IMR-90 (cell line): ENCODE measurements at regions not wholly inside any gene's neighbourhood (a gene's known extent, or its start where the extent isn't known, plus 50 kb on each side); places are given as distances from the start of the nearest gene placed in this dataset.

Experiments
- ATAC-seq: fragments of 200-7000 bp; cut with Tn5 transposase; 2 replicates; pipeline ENCODE4 v1.9.1; 2020; ENCODE audit warnings: low read depth, mild to moderate bottlenecking, moderate library complexity
- BruUV-seq: library from RNA; stranded (reverse); fragments of 400-500 nt; replicated peaks from 2 replicates; lab custom pipeline; 2021; lab: Mats Ljungman, UMichigan
- CTCF ChIA-PET: fragments of 300-600 bp; formaldehyde crosslinking; extraction: SDS; loops from one replicate; lab custom pipeline; 2021; ENCODE audit warnings: antibody characterized with exemption; lab: Yijun Ruan, JAX
- POLR2A ChIA-PET: fragments of 300-600 bp; sonication (Branson Sonifier 250); formaldehyde crosslinking; loops from one replicate; lab custom pipeline; 2022; ENCODE audit warnings: antibody characterized with exemption; ENCODE audit not compliant: unreplicated experiment; lab: Charles Lee
- DNase-seq: peaks from one replicate; pipeline ENCODE4 v3.0.0; 2013
- H2AFZ ChIP-seq: replicated peaks from 2 replicates; pipeline ENCODE3; 2013; ENCODE audit warnings: low read length, mild to moderate bottlenecking; ENCODE audit not compliant: poor library complexity
- H2AK5ac ChIP-seq: 2 replicates; pipeline ENCODE4 v1.6.1; 2013; ENCODE audit warnings: low read depth, low read length, inconsistent platforms
- H2AK9ac ChIP-seq: replicated peaks from 2 replicates; pipeline ENCODE3; 2013; ENCODE audit warnings: mild to moderate bottlenecking, low read depth, low read length, moderate library complexity; ENCODE audit not compliant: poor library complexity
- H2BK120ac ChIP-seq: 2 replicates; pipeline ENCODE4 v1.6.1; 2013; ENCODE audit warnings: low read depth, low read length, inconsistent platforms
- H2BK15ac ChIP-seq: 3 replicates; pipeline ENCODE4 v1.6.1; 2013; ENCODE audit warnings: low read depth, low read length, inconsistent platforms
- H2BK20ac ChIP-seq: 2 replicates; pipeline ENCODE4 v1.6.1; 2013; ENCODE audit warnings: low read depth, mild to moderate bottlenecking, inconsistent platforms, low read length, moderate library complexity
- H2BK5ac ChIP-seq: 2 replicates; pipeline ENCODE4 v1.6.1; 2013; ENCODE audit warnings: mild to moderate bottlenecking, low read depth, low read length, inconsistent platforms; ENCODE audit not compliant: poor library complexity, severe bottlenecking
- H3K14ac ChIP-seq: replicated peaks from 2 replicates; pipeline ENCODE4 v1.6.1; 2013; ENCODE audit warnings: low read depth, low read length, inconsistent platforms
- H3K18ac ChIP-seq: 2 replicates; pipeline ENCODE4 v1.6.1; 2013; ENCODE audit warnings: low read depth, low read length, control low read depth
- H3K23ac ChIP-seq: 2 replicates; pipeline ENCODE4 v1.6.1; 2013; ENCODE audit warnings: low read depth, low read length, inconsistent platforms
- H3K27ac ChIP-seq: 2 replicates; pipeline ENCODE4 v1.5.1; 2013; ENCODE audit warnings: mild to moderate bottlenecking, control low read depth, low read length; ENCODE audit not compliant: insufficient read depth
- H3K27me3 ChIP-seq: 2 replicates; pipeline ENCODE4 v1.6.1; 2013; ENCODE audit warnings: low read length; ENCODE audit not compliant: control insufficient read depth, insufficient read depth
- H3K36me3 ChIP-seq: 2 replicates; pipeline ENCODE4 v1.6.1; 2013; ENCODE audit warnings: low read length, mixed read lengths; ENCODE audit not compliant: control insufficient read depth, insufficient read depth
- H3K4ac ChIP-seq: 2 replicates; pipeline ENCODE4 v1.6.1; 2013; ENCODE audit warnings: low read depth, low read length, inconsistent platforms
- H3K4me1 ChIP-seq: 2 replicates; pipeline ENCODE4 v1.6.1; 2013; ENCODE audit warnings: low read length, mixed read lengths; ENCODE audit not compliant: control insufficient read depth, insufficient read depth
- H3K4me2 ChIP-seq: 2 replicates; pipeline ENCODE4 v1.6.1; 2013; ENCODE audit warnings: low read depth, mild to moderate bottlenecking, control low read depth, low read length, moderate library complexity
- H3K4me3 ChIP-seq: 2 replicates; pipeline ENCODE4 v1.5.1; 2013; ENCODE audit warnings: low read depth, mild to moderate bottlenecking, control low read depth, low read length, moderate library complexity; ENCODE audit not compliant: insufficient read depth
- H3K56ac ChIP-seq: 2 replicates; pipeline ENCODE4 v1.6.1; 2013; ENCODE audit warnings: low read length, inconsistent platforms; ENCODE audit not compliant: insufficient read depth; ENCODE audit errors: extremely low read depth
- H3K79me1 ChIP-seq, 2 experiments: 2 replicates each; pipeline ENCODE4 v1.6.1; 2013; ENCODE audit warnings: low read length in 2 of 2, inconsistent platforms in 1 of 2, low read depth in 1 of 2
- H3K9ac ChIP-seq: 2 replicates; pipeline ENCODE4 v1.6.1; 2013; ENCODE audit warnings: low read depth, low read length, control low read depth
- H3K9me1 ChIP-seq: 2 replicates; pipeline ENCODE4 v1.6.1; 2013; ENCODE audit warnings: low read length, inconsistent platforms; ENCODE audit not compliant: insufficient read depth
- H3K9me3 ChIP-seq: 2 replicates; pipeline ENCODE4 v1.6.1; 2013; ENCODE audit warnings: low read length; ENCODE audit not compliant: control insufficient read depth, insufficient read depth
- H4K20me1 ChIP-seq: 2 replicates; pipeline ENCODE4 v1.6.1; 2013; ENCODE audit warnings: low read length, inconsistent platforms; ENCODE audit not compliant: insufficient read depth
- H4K5ac ChIP-seq: 2 replicates; pipeline ENCODE4 v1.6.1; 2013; ENCODE audit warnings: mild to moderate bottlenecking, low read depth, low read length, control low read depth
- H4K8ac ChIP-seq, 2 experiments: 2 replicates each; pipeline ENCODE4 v1.6.1; 2013; ENCODE audit warnings: low read depth in 2 of 2, low read length in 2 of 2, control low read depth in 1 of 2, inconsistent platforms in 1 of 2
- H4K91ac ChIP-seq: 2 replicates; pipeline ENCODE4 v1.6.1; 2013; ENCODE audit warnings: low read depth, low read length, inconsistent platforms; ENCODE audit not compliant: insufficient read depth
- CTCF ChIP-seq: conservative IDR thresholded peaks from 2 replicates; pipeline ENCODE4 v1.5.1; 2012; ENCODE audit warnings: mild to moderate bottlenecking, low read depth, low read length, improper control_type of control experiment
- USF2 ChIP-seq: fragments of 150-350 bp; IDR thresholded peaks from 2 replicates; pipeline ENCODE4 v1.6.1; 2017; ENCODE audit warnings: mild to moderate bottlenecking, antibody characterized with exemption, low read length, low read depth
- WGBS, 2 experiments: methylation state at CpG; one replicate each; pipeline versions ENCODE4 v1.1.5 to v1.1.7; 2013; ENCODE audit warnings: missing lambda C conversion rate in 2 of 2; ENCODE audit not compliant: insufficient read length in 1 of 2; ENCODE audit errors: extremely low coverage in 2 of 2; 5-methylcytosine and 5-hydroxymethylcytosine counted together
- dilution Hi-C: fragments of 300-500 bp; cut with HindIII; formaldehyde crosslinking; loops from one replicate; pipeline ENCODE4 v1.14.3; 2018; ENCODE audit warnings: low sequenced_read_pairs; ENCODE audit not compliant: unreplicated experiment
- in situ Hi-C: fragments of 300-500 bp; cut with MboI; formaldehyde crosslinking; loops from 3 replicates; pipeline ENCODE4 v1.14.3; 2019; ENCODE audit warnings: low sequenced_read_pairs, inconsistent platforms, mixed read lengths
- intact Hi-C: fragments of 100-400 bp; cut with micrococcal nuclease; formaldehyde crosslinking; loops from 2 replicates; pipeline ENCODE4 v1.10.0; 2022

GRCh38 chr20:50368813-50369224 is 141.4 kb upstream of the PTPN1 start:
- 0 out of 2 replicates have a peak, but pooled peaks cover under 1% of the 10 kb centered on the region for H3K9me1 ChIP-seq
- dilution Hi-C loops: no loop called here

More at GRCh38 chr20:50368813-50369224, 141.4 kb upstream of the PTPN1 start:
- Histone ChIP-seq H3K4me1 (peaks cover 7% of the 10 kb centered on the region), H3K9me3 (no peaks in the 10 kb centered on the region), H3K18ac (peak overlapping the region; percentile 37), H2AK5ac (peak overlapping the region; percentile 10; the same call in 1 of the 2 replicates), H2BK15ac (0 out of 3 replicates have a peak overlapping the region, but pooled peaks have one; percentile 8), H3K79me1 (no peaks in the 10 kb centered on the region), H3K36me3 (no peaks in the 10 kb centered on the region), H3K56ac (no peak overlapping the region), H3K14ac (peak overlapping the region; percentile 44; the same call in 1 of the 2 replicates), H3K9ac (no peak overlapping the region), H4K20me1 (no peaks in the 10 kb centered on the region), H4K91ac (0 out of 2 replicates have a peak overlapping the region, but pooled peaks have one; percentile 17), H2BK20ac (peak overlapping the region; percentile 8; the same call in 1 of the 2 replicates), H4K5ac (no peak overlapping the region), H2BK5ac (no peak overlapping the region), H3K4me2 (no peak overlapping the region), H3K4ac (0 out of 2 replicates have a peak overlapping the region, but pooled peaks have one; percentile 20), H3K27me3 (no peaks in the 10 kb centered on the region), H2AK9ac (no peak overlapping the region), H3K27ac (no peak overlapping the region), H3K23ac (no peak overlapping the region), H3K4me3 (no peak overlapping the region), H4K8ac (peak overlapping the region; percentile 34 to 58; a peak in 1 of 4 replicates), H2BK120ac (no peak overlapping the region), H2AFZ (peak overlapping the region; percentile 56)
- intact Hi-C loops: no loop called here
- WGBS, 2 experiments: no CpG with 5 or more reads among the region's 4 CpGs
- DNase-seq (peak; percentile 63), ATAC-seq (no peak; the same call in 1 of the 2 replicates)
- CTCF ChIA-PET: interaction anchor here (0.6 kb wide), 1 partner anchor 49 kb away, joined by 3 read pairs; no protein-coding TSS in a partner anchor
- no TSS peak for BruUV-seq
- TF ChIP-seq CTCF: no peak
- TF ChIP-seq USF2: peak; percentile 72; the same call in 1 of the 2 replicates
- in situ Hi-C loops: no loop called here
- POLR2A ChIA-PET: no interaction called here
